H9 (cell line): ENCODE measurements at regions not wholly inside any gene's neighbourhood (a gene's known extent, or its start where the extent isn't known, plus 50 kb on each side); places are given as distances from the start of the nearest gene placed in this dataset.
"Not testable (repeated sequence)": the region's sequence is repeated elsewhere in the genome, so short reads cannot be mapped to it uniquely, and the experiment has no call there.

Experiments
- DNase-seq: peaks from one replicate; pipeline ENCODE4 v3.0.0-alpha.2; 2017
- H2AFZ ChIP-seq: one replicate; pipeline ENCODE4 v1.6.1; 2013; ENCODE audit warnings: mild to moderate bottlenecking, low read length, control low read depth, moderate library complexity
- H2AK5ac ChIP-seq: 2 replicates; pipeline ENCODE4 v1.6.1; 2013; ENCODE audit warnings: low read length, control low read depth, mixed read lengths; ENCODE audit not compliant: insufficient read length
- H2BK120ac ChIP-seq: one replicate; pipeline ENCODE4 v1.6.1; 2013; ENCODE audit warnings: low read depth, mild to moderate bottlenecking, low read length, control low read depth, inconsistent platforms; ENCODE audit not compliant: poor library complexity, severe bottlenecking
- H2BK12ac ChIP-seq: 2 replicates; pipeline ENCODE4 v1.6.1; 2013; ENCODE audit warnings: low read length, control low read depth, mixed read lengths, low read depth; ENCODE audit not compliant: insufficient read length
- H2BK15ac ChIP-seq: 2 replicates; pipeline ENCODE4 v1.6.1; 2013; ENCODE audit warnings: low read depth, low read length, control low read depth
- H2BK20ac ChIP-seq: one replicate; pipeline ENCODE4 v1.6.1; 2013; ENCODE audit warnings: low read depth, mild to moderate bottlenecking, low read length, control low read depth, inconsistent platforms; ENCODE audit not compliant: poor library complexity, severe bottlenecking
- H2BK5ac ChIP-seq: 2 replicates; pipeline ENCODE4 v1.6.1; 2013; ENCODE audit warnings: low read length, control low read depth, mixed read lengths; ENCODE audit not compliant: insufficient read length
- H3K14ac ChIP-seq: 2 replicates; pipeline ENCODE4 v1.6.1; 2013; ENCODE audit warnings: low read length, control low read depth; ENCODE audit not compliant: insufficient read depth
- H3K18ac ChIP-seq: 2 replicates; pipeline ENCODE4 v1.6.1; 2013; ENCODE audit warnings: low read depth, mild to moderate bottlenecking, mixed read lengths, low read length, control low read depth; ENCODE audit not compliant: insufficient read length
- H3K23ac ChIP-seq: 2 replicates; pipeline ENCODE4 v1.6.1; 2013; ENCODE audit warnings: low read length, control low read depth, mixed read lengths, low read depth; ENCODE audit not compliant: insufficient read length
- H3K23me2 ChIP-seq: 2 replicates; pipeline ENCODE4 v1.6.1; 2013; ENCODE audit warnings: low read depth, mild to moderate bottlenecking, mixed read lengths, low read length, control low read depth; ENCODE audit not compliant: insufficient read length, poor library complexity, severe bottlenecking
- H3K27ac ChIP-seq: 2 replicates; pipeline ENCODE4 v1.5.1; 2013; ENCODE audit warnings: low read length, control low read depth, mixed read lengths, low read depth; ENCODE audit not compliant: insufficient read length
- H3K27me3 ChIP-seq: 2 replicates; pipeline ENCODE4 v1.6.1; 2013; ENCODE audit warnings: low read length, control low read depth, inconsistent platforms; ENCODE audit not compliant: insufficient read depth
- H3K4ac ChIP-seq: 2 replicates; pipeline ENCODE4 v1.6.1; 2013; ENCODE audit warnings: low read depth, mild to moderate bottlenecking, control low read depth, inconsistent platforms, low read length, moderate library complexity
- H3K4me1 ChIP-seq: 2 replicates; pipeline ENCODE4 v1.6.1; 2013; ENCODE audit warnings: low read length, control low read depth, inconsistent platforms; ENCODE audit not compliant: insufficient read depth
- H3K4me2 ChIP-seq: 2 replicates; pipeline ENCODE4 v1.6.1; 2013; ENCODE audit warnings: low read length, control low read depth, mixed read lengths; ENCODE audit not compliant: insufficient read length, insufficient read depth
- H3K56ac ChIP-seq: 2 replicates; pipeline ENCODE4 v1.6.1; 2013; ENCODE audit warnings: low read depth, mild to moderate bottlenecking, mixed read lengths, low read length, control low read depth; ENCODE audit not compliant: insufficient read length
- H3K79me1 ChIP-seq: 2 replicates; pipeline ENCODE4 v1.6.1; 2013; ENCODE audit warnings: low read depth, mild to moderate bottlenecking, moderate library complexity, low read length, control low read depth, inconsistent platforms; ENCODE audit not compliant: insufficient read depth, poor library complexity, severe bottlenecking
- H3K79me2 ChIP-seq: 2 replicates; pipeline ENCODE4 v1.6.1; 2013; ENCODE audit warnings: low read length, control low read depth, inconsistent platforms; ENCODE audit not compliant: insufficient read depth
- H3K9ac ChIP-seq: 2 replicates; pipeline ENCODE4 v1.6.1; 2013; ENCODE audit warnings: low read length, control low read depth, mixed read lengths; ENCODE audit not compliant: insufficient read length; ENCODE audit errors: extremely low read depth
- H3K9me3 ChIP-seq: one replicate; pipeline ENCODE4 v1.6.1; 2013; ENCODE audit warnings: low read depth, low read length, inconsistent platforms; ENCODE audit not compliant: control insufficient read depth
- H3T11ph ChIP-seq: one replicate; pipeline ENCODE4 v1.6.1; 2013; ENCODE audit warnings: mild to moderate bottlenecking, low read length, control low read depth, inconsistent platforms
- H4K20me1 ChIP-seq: one replicate; pipeline ENCODE4 v1.6.1; 2013; ENCODE audit not compliant: control insufficient read depth, insufficient read length, insufficient read depth
- H4K5ac ChIP-seq: 2 replicates; pipeline ENCODE4 v1.6.1; 2013; ENCODE audit warnings: low read depth, mild to moderate bottlenecking, mixed read lengths, low read length, control low read depth; ENCODE audit not compliant: insufficient read length
- H4K8ac ChIP-seq: replicated peaks from 2 replicates; pipeline ENCODE4 v1.6.1; 2013; ENCODE audit warnings: low read length, control low read depth, mixed read lengths, low read depth; ENCODE audit not compliant: insufficient read length
- H4K91ac ChIP-seq: 2 replicates; pipeline ENCODE4 v1.6.1; 2013; ENCODE audit warnings: low read depth, mild to moderate bottlenecking, moderate library complexity, mixed read lengths, low read length, control low read depth; ENCODE audit not compliant: insufficient read length
- H3K27ac Mint-ChIP-seq, 3 experiments: 2 replicates in 2 of 3; 3 replicates in 1 of 3; pipeline ENCODE4 v1.8.0; 2020 to 2021; ENCODE audit warnings: mixed read lengths in 3 of 3, mild to moderate bottlenecking in 1 of 3, moderate library complexity in 1 of 3
- H3K27me3 Mint-ChIP-seq: 2 replicates; pipeline ENCODE4 v1.8.0; 2021; ENCODE audit warnings: low read depth, mild to moderate bottlenecking, moderate library complexity, mixed read lengths
- H3K36me3 Mint-ChIP-seq, 3 experiments: 2 replicates in 2 of 3; 3 replicates in 1 of 3; pipeline ENCODE4 v1.8.0; 2020 to 2021; ENCODE audit warnings: low read depth in 3 of 3, mixed read lengths in 3 of 3; ENCODE audit not compliant: insufficient read depth in 1 of 3
- H3K4me1 Mint-ChIP-seq, 2 experiments: 2 replicates each; pipeline ENCODE4 v1.8.0; 2020; ENCODE audit warnings: mixed read lengths in 2 of 2
- H3K4me3 Mint-ChIP-seq, 2 experiments: 2 replicates in 1 of 2; 3 replicates in 1 of 2; pipeline ENCODE4 v1.8.0; 2020 to 2021; ENCODE audit warnings: mild to moderate bottlenecking in 2 of 2, mixed read lengths in 2 of 2, moderate library complexity in 1 of 2
- H3K9me3 Mint-ChIP-seq, 2 experiments: 2 replicates in 1 of 2; 3 replicates in 1 of 2; pipeline ENCODE4 v1.8.0; 2020; ENCODE audit warnings: mild to moderate bottlenecking in 2 of 2, mixed read lengths in 2 of 2, moderate library complexity in 1 of 2
- WGBS: extraction: QIAGEN DNeasy Blood & Tissue Kit; methylation state at CpG from one replicate; pipeline ENCODE4 v1.1.7; 2013; ENCODE audit warnings: missing lambda C conversion rate, low lambda C conversion rate, mixed read lengths; ENCODE audit not compliant: insufficient read length; ENCODE audit errors: extremely low coverage; 5-methylcytosine and 5-hydroxymethylcytosine counted together
- TF ChIP-seq, protein P1 (sequence below): fragments of 200-600 bp; sonication (generic); conservative IDR thresholded peaks from 3 replicates; pipeline ENCODE4 v1.8.0; 2021; ENCODE audit warnings: antibody characterized with exemption, mild to moderate bottlenecking

DNA sequence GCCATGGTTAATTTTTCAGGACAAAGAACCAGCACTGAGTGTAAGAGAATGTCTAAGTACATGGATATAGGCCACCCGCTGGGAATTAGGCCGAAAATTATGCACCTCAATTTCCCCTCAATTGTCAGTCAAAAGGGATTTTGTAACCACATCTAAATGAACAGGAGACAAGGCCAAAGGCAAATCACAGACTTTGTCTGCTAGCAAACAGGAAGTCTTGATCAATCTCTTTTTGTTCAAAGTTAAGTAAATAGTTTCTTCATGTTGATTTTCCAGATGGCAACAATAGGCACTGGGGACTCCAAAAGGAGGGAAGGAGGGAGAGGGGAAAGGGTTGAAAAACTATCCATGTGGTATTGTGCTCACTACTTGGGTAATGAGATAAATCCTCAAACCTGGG, 276.0 kb downstream of the COG6 start:
- Histone ChIP-seq H2AK5ac (no peak overlapping the region), H2BK120ac (no peak overlapping the region), H2BK15ac (no peak overlapping the region), H4K91ac (no peak overlapping the region), H4K5ac (no peak overlapping the region), H3K4me2 (no peak overlapping the region), H4K20me1 (no peaks in the 10 kb centered on the region), H3K9me3 (no peaks in the 10 kb centered on the region), H2BK5ac (no peak overlapping the region), H3K23ac (no peak overlapping the region), H4K8ac (no peak overlapping the region), H3T11ph (no peak overlapping the region), H3K56ac (no peak overlapping the region), H3K18ac (no peak overlapping the region), H3K79me1 (no peaks in the 10 kb centered on the region), H3K4me1 (no peaks in the 10 kb centered on the region; the same call in none of the 2 replicates), H2BK12ac (no peak overlapping the region), H2AFZ (no peak overlapping the region), H3K4ac (no peak overlapping the region), H3K79me2 (no peaks in the 10 kb centered on the region), H3K14ac (no peak overlapping the region), H3K9ac (no peak overlapping the region), H3K23me2 (no peaks in the 10 kb centered on the region), H3K27ac (no peak overlapping the region), H2BK20ac (no peak overlapping the region), H3K27me3 (no peaks in the 10 kb centered on the region)
- Mint-ChIP-seq H3K9me3 (peaks cover 3% of the 10 kb centered on the region in 2 experiments; a peak in 2 of 5 replicates), H3K4me1 (peaks cover 9 to 10% of the 10 kb centered on the region in 2 experiments), H3K36me3 (no peaks in the 10 kb centered on the region; a peak in 3 of 7 replicates), H3K27ac (0 out of 7 replicates have a peak overlapping the region, but pooled peaks of 1 of the 3 experiments have one; percentile 34), H3K27me3 (no peaks in the 10 kb centered on the region; the same call in 1 of the 2 replicates), H3K4me3 (no peak overlapping the region)
- no CpG with 5 or more reads among the region's 2 CpGs for WGBS
- no peak for DNase-seq
- TF ChIP-seq, protein P1, sequence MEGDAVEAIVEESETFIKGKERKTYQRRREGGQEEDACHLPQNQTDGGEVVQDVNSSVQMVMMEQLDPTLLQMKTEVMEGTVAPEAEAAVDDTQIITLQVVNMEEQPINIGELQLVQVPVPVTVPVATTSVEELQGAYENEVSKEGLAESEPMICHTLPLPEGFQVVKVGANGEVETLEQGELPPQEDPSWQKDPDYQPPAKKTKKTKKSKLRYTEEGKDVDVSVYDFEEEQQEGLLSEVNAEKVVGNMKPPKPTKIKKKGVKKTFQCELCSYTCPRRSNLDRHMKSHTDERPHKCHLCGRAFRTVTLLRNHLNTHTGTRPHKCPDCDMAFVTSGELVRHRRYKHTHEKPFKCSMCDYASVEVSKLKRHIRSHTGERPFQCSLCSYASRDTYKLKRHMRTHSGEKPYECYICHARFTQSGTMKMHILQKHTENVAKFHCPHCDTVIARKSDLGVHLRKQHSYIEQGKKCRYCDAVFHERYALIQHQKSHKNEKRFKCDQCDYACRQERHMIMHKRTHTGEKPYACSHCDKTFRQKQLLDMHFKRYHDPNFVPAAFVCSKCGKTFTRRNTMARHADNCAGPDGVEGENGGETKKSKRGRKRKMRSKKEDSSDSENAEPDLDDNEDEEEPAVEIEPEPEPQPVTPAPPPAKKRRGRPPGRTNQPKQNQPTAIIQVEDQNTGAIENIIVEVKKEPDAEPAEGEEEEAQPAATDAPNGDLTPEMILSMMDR: no peak

DNA sequence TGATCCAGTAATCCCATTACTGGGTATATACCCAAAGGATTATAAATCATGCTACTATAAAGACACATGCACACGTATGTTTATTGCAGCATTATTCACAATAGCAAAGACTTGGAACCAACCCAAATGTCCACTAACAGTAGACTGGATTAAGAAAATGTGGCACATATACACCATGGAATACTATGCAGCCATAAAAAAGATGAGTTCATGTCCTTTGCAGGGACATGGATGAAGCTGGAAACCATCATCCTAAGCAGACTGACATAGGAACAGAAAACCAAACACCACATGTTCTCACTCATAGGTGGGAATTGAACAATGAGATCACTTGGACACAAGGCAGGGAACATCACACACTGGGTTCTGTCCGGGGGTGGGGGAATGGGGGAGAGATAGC, 277.1 kb downstream of the COG6 start:
- H2BK20ac ChIP-seq, H2BK120ac ChIP-seq: not testable (repeated sequence)

More for the DNA sequence above, 277.1 kb downstream of the COG6 start:
- not testable (repeated sequence) for H3K4me1 Mint-ChIP-seq, H3K9me3 ChIP-seq, H3K23me2 ChIP-seq, H3K4me2 ChIP-seq, H3K56ac ChIP-seq, H2BK15ac ChIP-seq, H4K8ac ChIP-seq, H4K5ac ChIP-seq, H2BK12ac ChIP-seq, H2AFZ ChIP-seq, H3K27ac Mint-ChIP-seq, H3K79me1 ChIP-seq, H3K18ac ChIP-seq, H3K9ac ChIP-seq, H3K9me3 Mint-ChIP-seq, H3T11ph ChIP-seq, H2BK5ac ChIP-seq, H3K4me1 ChIP-seq, DNase-seq, H2AK5ac ChIP-seq, H3K4ac ChIP-seq, H3K14ac ChIP-seq, H4K91ac ChIP-seq, H4K20me1 ChIP-seq, H3K27me3 Mint-ChIP-seq, H3K27ac ChIP-seq, H3K23ac ChIP-seq, H3K36me3 Mint-ChIP-seq, H3K79me2 ChIP-seq, H3K27me3 ChIP-seq
- H3K4me3 Mint-ChIP-seq: peak overlapping the region in 1 of 2 experiments; percentile 57; a peak in 1 of 5 replicates
- WGBS: no CpG with 5 or more reads among the region's 2 CpGs
